HG03064 (cell line): ENCODE measurements at regions not wholly inside any gene's neighbourhood (a gene's known extent, or its start where the extent isn't known, plus 50 kb on each side); places are given as distances from the start of the nearest gene placed in this dataset.
"Not testable (repeated sequence)": the region's sequence is repeated elsewhere in the genome, so short reads cannot be mapped to it uniquely, and the experiment has no call there.

Source experiments
- ATAC-seq: cut with Tn5 transposase; IDR thresholded peaks from one replicate; pipeline ENCODE4 v1.9.1; 2021; ENCODE audit warnings: low read depth; ENCODE audit not compliant: unreplicated experiment

GRCh38 chr4:82200046-82200445 lies 173.7 kb downstream of the HNRNPD start:
- ATAC-seq = no peak

GRCh38 chr4:82194329-82194728 lies 179.5 kb downstream of the HNRNPD start:
- no peak for ATAC-seq

GRCh38 chr4:82192017-82192673 lies 181.6 kb downstream of the HNRNPD start:
- ATAC-seq = no peak

GRCh38 chr4:82181789-82182188 lies 192.0 kb downstream of the HNRNPD start:
- no peak for ATAC-seq

GRCh38 chr4:82172186-82172585 lies 201.6 kb downstream of the HNRNPD start:
- ATAC-seq = no peak

- no peak for ATAC-seq
Measured at GRCh38 chr4:82171531-82172155, 202.1 kb downstream of the HNRNPD start.

- ATAC-seq = no peak
Measured at GRCh38 chr4:82149750-82150149, 224.0 kb downstream of the HNRNPD start.

- ATAC-seq = no peak
Measured at GRCh38 chr4:82145850-82146249, 227.9 kb downstream of the HNRNPD start.

- ATAC-seq = no peak
Measured at GRCh38 chr4:82140422-82140821, 233.4 kb downstream of the HNRNPD start.

- no peak for ATAC-seq
Measured at GRCh38 chr4:82139287-82139686, 234.5 kb downstream of the HNRNPD start.

- no peak for ATAC-seq
Measured at GRCh38 chr4:82138374-82138773, 235.4 kb downstream of the HNRNPD start.

- no peak for ATAC-seq
Measured at GRCh38 chr4:82136161-82136801, 237.5 kb downstream of the HNRNPD start.

- no peak for ATAC-seq
Measured at GRCh38 chr4:82128355-82128754, 245.4 kb downstream of the HNRNPD start.

- ATAC-seq = no peak
Measured at GRCh38 chr4:82126512-82127040, 247.2 kb downstream of the HNRNPD start.

GRCh38 chr4:82125787-82126297 lies 247.9 kb downstream of the HNRNPD start:
- ATAC-seq = no peak

GRCh38 chr4:82124932-82125786 lies 248.6 kb downstream of the HNRNPD start:
- no peak for ATAC-seq

GRCh38 chr4:82124365-82124764 lies 249.4 kb downstream of the HNRNPD start:
- ATAC-seq = no peak

GRCh38 chr4:82123934-82124333 lies 249.9 kb downstream of the HNRNPD start:
- ATAC-seq = no peak

GRCh38 chr4:82115183-82115582 lies 258.6 kb downstream of the HNRNPD start:
- not testable (repeated sequence) for ATAC-seq

- ATAC-seq = no peak
Measured at GRCh38 chr4:82108506-82108905, 265.3 kb downstream of the HNRNPD start.

- ATAC-seq = no peak
Measured at GRCh38 chr4:82104578-82104977, 269.2 kb downstream of the HNRNPD start.
